BLaER1 (cell line): ENCODE measurements at regions not wholly inside any gene's neighbourhood (a gene's known extent, or its start where the extent isn't known, plus 50 kb on each side); places are given as distances from the start of the nearest gene placed in this dataset.

Experiments used
- H3K27ac ChIP-seq: shearing (Covaris generic); formaldehyde crosslinking; 2 replicates; pipeline ENCODE4 v1.8.1; 2022
- H3K27me3 ChIP-seq: shearing (Covaris generic); formaldehyde crosslinking; 2 replicates; pipeline ENCODE4 v1.8.1; 2022
- H3K36me3 ChIP-seq: shearing (Covaris generic); formaldehyde crosslinking; 2 replicates; pipeline ENCODE4 v1.8.1; 2022
- H3K4me1 ChIP-seq: shearing (Covaris generic); formaldehyde crosslinking; 2 replicates; pipeline ENCODE4 v1.8.1; 2022
- H3K4me2 ChIP-seq: shearing (Covaris generic); formaldehyde crosslinking; 2 replicates; pipeline ENCODE4 v1.8.1; 2022
- H3K4me3 ChIP-seq: shearing (Covaris generic); formaldehyde crosslinking; 2 replicates; pipeline ENCODE4 v1.8.1; 2022
- H3K9ac ChIP-seq: shearing (Covaris generic); formaldehyde crosslinking; 2 replicates; pipeline ENCODE4 v1.8.1; 2022
- H3K9me3 ChIP-seq: shearing (Covaris generic); formaldehyde crosslinking; 2 replicates; pipeline ENCODE4 v1.8.1; 2022
- H4K20me1 ChIP-seq: shearing (Covaris generic); formaldehyde crosslinking; 2 replicates; pipeline ENCODE4 v1.8.1; 2022
- Cebpa-rat ChIP-seq: shearing (Covaris generic); IDR thresholded peaks from 2 replicates; pipeline ENCODE4 v1.8.1; 2022

DNA sequence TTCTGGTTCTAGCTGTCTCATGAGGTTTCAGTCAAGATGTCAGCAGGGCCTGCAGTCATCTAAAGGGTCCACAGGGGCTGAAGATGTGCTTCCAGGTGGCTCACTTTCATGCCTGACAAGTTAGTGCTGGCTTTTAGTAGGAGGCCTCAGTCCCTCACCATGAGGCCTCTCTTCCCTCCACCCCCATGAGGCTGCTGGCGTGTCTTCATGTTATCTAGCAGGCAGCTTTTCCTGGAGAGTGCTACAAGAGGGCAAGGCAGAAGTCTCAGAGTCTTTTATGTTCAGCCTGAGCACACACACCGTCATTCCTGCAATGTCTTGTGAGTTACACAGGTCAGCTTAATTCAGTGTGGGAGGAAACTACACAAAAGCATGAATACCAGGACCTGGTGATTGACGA lies 769.9 kb downstream of the HDGFL1 start:
- Histone ChIP-seq H4K20me1 (no peaks in the 10 kb centered on the region), H3K4me1 (no peaks in the 10 kb centered on the region), H3K36me3 (no peaks in the 10 kb centered on the region), H3K4me3 (no peak overlapping the region), H3K27ac (no peak overlapping the region), H3K4me2 (no peak overlapping the region), H3K27me3 (no peaks in the 10 kb centered on the region), H3K9me3 (no peaks in the 10 kb centered on the region), H3K9ac (no peak overlapping the region)
- no peak for TF ChIP-seq Cebpa-rat

DNA sequence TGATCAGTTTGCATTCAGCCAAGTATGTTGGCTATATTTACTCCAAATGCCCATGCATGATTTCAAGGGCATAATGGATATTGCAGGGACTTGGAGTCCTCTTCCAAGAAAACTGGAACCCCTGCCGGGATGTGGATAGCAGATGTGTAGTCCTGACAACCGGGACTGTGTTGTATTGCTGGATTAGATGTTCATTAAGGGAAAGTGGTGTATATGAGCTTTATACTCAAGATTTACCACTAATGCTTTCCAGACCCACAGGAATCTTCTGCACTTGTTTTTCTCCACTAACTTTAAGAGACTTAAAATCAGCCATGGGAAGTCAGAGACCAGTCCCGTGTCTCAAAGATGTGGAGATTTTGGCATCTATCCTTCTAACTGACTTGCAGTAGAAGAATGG lies 770.9 kb downstream of the HDGFL1 start:
- Histone ChIP-seq H3K4me3 (no peak overlapping the region), H3K4me2 (no peak overlapping the region), H3K9ac (no peak overlapping the region), H3K27ac (no peak overlapping the region), H4K20me1 (no peaks in the 10 kb centered on the region), H3K4me1 (no peaks in the 10 kb centered on the region), H3K9me3 (no peaks in the 10 kb centered on the region), H3K36me3 (no peaks in the 10 kb centered on the region), H3K27me3 (no peaks in the 10 kb centered on the region)
- TF ChIP-seq Cebpa-rat = no peak

DNA sequence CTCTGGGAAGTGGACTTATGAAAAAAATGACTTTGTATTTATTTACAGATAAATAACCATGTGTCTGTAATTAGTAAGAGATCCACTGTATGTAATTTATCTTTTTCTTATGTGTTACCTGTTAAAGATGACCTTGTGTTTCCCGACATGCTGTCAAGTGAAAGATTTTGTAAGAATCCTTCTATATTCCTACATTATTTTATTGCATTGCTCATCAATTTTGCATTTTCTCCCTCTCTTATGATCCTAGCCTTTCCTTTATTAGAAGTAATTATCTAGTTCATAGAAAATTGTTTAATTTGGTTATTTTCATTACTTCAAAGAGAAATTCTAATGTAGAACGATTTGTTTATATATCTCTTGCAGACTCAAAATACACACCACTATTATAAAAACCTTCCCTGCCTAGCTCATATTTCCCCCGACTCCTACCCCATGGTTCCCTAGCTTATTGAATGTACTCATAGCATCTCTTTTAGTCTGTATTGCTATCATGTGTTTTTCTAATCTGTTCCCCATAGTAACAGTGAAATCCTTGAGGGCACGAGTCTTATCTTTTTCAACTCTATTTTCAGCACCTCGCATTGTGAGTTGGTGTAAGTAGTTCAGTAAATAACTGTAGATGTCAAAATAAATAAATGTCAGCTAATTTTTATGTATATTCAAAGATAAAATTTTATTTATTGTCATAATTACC lies 774.4 kb downstream of the HDGFL1 start:
- no peak overlapping the region for H3K27ac ChIP-seq
- H4K20me1 ChIP-seq = no peaks in the 10 kb centered on the region
- H3K4me2 ChIP-seq = no peak overlapping the region
- no peaks in the 10 kb centered on the region for H3K36me3 ChIP-seq
- no peaks in the 10 kb centered on the region for H3K27me3 ChIP-seq
- no peaks in the 10 kb centered on the region for H3K4me1 ChIP-seq
- no peak overlapping the region for H3K9ac ChIP-seq
- no peak overlapping the region for H3K4me3 ChIP-seq
- no peaks in the 10 kb centered on the region for H3K9me3 ChIP-seq
- no peak for TF ChIP-seq Cebpa-rat

DNA sequence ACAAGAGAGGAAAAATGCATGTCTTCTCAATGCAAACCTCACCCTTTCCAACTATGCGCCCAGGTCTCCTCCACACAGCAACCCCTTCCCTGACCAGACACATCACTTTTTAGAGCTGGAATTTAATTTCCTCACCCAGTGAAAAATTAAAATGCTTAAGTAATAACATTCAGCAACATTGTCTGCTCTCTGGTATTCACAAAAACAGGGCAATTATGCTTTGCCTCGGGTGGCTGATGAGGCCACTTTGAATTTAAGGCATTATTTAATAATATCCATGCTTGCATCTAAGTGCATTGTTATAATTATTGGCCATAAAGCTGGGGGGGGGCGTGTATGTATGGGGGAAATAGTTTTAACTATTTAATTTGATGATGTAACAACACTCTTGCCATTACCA lies 777.8 kb upstream of the NRSN1 start:
- Histone ChIP-seq H3K27ac (no peak overlapping the region), H3K9me3 (no peaks in the 10 kb centered on the region)

DNA sequence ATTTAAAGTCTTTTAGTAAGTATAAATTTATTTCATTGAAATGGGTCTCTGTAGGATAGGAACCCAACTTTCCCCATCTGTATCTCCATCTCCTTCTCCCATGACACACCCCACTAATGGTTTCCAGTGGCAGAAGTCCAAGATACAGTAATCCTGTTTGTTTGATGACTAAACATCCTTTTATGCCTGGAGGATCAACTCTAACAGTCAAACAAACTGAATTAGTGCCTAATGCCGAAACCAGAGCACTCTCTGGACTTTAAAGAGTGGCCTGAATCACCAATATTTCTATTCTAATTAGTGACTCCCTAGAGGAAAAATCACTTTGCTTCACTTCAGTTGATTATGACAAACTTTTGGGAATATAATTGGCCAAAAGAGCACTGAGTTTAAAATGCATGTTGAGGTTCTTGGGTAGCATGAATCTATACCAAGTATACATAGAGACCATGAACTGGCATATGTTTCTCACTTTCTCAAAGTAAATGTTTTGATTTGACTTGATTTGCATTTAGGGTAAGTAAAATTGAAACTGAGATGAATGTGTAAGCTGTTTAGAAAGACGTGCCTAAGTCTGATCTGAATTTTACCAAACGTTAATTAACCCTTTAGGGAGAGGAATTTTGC lies 776.4 kb upstream of the NRSN1 start:
- no peak overlapping the region for H3K9ac ChIP-seq

More for the DNA sequence above, 777.8 kb upstream of the NRSN1 start:
- Histone ChIP-seq H3K27me3 (no peaks in the 10 kb centered on the region), H3K4me2 (no peak overlapping the region), H3K4me3 (no peak overlapping the region), H3K9ac (no peak overlapping the region), H3K4me1 (no peaks in the 10 kb centered on the region), H3K36me3 (no peaks in the 10 kb centered on the region), H4K20me1 (no peaks in the 10 kb centered on the region)
- TF ChIP-seq Cebpa-rat = no peak

DNA sequence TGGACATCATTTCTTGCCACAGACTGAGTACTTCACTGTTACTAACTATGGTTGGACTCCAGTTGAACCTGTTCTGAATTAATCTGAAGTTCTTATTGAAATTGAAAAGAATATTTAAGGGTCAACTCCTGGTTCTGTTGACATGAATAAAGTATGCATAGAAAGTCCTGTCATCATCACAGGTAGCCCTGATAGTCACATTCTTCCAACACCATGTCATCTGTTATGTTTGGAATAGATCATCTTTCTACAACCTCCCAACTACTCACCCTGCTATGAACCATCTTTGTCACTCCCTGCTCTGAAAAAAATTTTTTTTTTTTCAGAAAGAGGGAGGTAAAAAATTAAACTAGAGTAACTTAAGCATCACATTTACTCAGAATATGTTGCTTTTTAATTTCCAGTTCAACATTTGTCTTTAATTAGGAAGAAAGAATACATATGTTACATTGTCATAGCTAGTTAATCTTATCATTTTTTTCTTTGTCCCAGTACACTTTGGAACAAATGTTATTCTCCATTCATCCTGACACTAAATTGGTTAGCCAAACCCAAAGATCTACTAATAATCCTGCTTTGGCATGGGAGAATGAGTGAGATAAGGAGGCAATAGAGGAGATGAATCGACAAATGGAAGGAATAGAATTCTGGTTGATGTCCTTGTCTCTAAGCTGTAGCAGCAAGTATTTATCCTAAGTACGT lies 775.1 kb upstream of the NRSN1 start:
- no peaks in the 10 kb centered on the region for H3K27me3 ChIP-seq
- no peak overlapping the region for H3K4me3 ChIP-seq
- H3K9me3 ChIP-seq = no peaks in the 10 kb centered on the region
- no peaks in the 10 kb centered on the region for H3K36me3 ChIP-seq
- no peaks in the 10 kb centered on the region for H3K4me1 ChIP-seq
- TF ChIP-seq Cebpa-rat = no peak
- no peak overlapping the region for H3K9ac ChIP-seq
- H3K4me2 ChIP-seq = no peak overlapping the region
- H3K27ac ChIP-seq = no peak overlapping the region
- no peaks in the 10 kb centered on the region for H4K20me1 ChIP-seq

More for the DNA sequence above, 776.4 kb upstream of the NRSN1 start:
- H3K4me1 ChIP-seq = no peaks in the 10 kb centered on the region
- no peak overlapping the region for H3K4me2 ChIP-seq
- no peak for TF ChIP-seq Cebpa-rat
- H3K27me3 ChIP-seq = no peaks in the 10 kb centered on the region
- no peak overlapping the region for H3K27ac ChIP-seq
- no peaks in the 10 kb centered on the region for H4K20me1 ChIP-seq
- H3K36me3 ChIP-seq = no peaks in the 10 kb centered on the region
- no peak overlapping the region for H3K4me3 ChIP-seq
- H3K9me3 ChIP-seq = no peaks in the 10 kb centered on the region

DNA sequence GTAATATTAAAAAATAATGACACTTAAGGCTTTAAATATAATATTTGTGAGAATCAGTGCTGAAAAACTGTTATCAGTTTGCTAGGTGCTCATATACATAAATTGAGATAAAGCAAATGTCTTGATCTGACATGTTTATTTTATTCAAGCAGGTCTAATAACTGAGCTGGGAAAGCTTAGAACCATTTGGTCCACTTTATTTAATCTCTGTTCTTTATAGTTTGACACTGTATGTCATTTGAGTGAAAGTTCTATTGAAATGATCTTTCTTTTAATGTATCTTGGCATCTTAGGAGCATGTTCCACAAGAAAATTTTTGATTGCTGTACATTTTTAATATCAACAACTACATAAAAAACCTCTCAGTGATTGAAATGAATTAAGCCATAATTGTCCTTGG lies 772.0 kb upstream of the NRSN1 start:
- Histone ChIP-seq H4K20me1 (no peaks in the 10 kb centered on the region), H3K4me1 (no peaks in the 10 kb centered on the region), H3K4me3 (no peak overlapping the region), H3K27ac (no peak overlapping the region), H3K27me3 (no peaks in the 10 kb centered on the region), H3K36me3 (no peaks in the 10 kb centered on the region), H3K4me2 (no peak overlapping the region), H3K9ac (no peak overlapping the region), H3K9me3 (no peaks in the 10 kb centered on the region)
- no peak for TF ChIP-seq Cebpa-rat

DNA sequence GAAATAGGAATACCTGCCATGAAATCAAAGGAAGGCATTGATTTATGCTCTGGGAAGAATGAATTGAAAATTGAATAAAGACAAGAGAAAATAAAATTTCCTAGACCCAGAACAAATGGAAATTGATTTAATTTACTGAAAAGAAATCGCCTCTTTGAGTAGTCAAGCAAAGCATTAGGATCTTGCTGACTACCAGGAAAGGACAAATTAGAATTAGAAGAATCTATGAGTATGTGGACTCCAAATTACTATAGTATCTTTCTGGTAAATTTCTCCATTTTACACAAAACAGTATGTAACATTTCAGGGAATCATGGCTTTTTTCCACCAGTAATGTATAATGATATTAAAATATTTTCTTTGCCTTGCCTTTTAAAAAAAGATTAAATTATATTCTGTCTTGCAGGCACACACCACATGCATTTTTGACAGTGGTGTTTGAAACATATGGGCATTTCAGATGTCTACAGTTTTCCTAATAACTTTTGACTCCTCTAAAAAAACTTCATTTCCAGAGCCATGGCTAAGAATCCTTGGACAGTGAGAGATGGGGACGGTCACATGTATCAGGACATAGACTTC lies 768.7 kb upstream of the NRSN1 start:
- H3K27ac ChIP-seq = no peak overlapping the region
- no peaks in the 10 kb centered on the region for H3K9me3 ChIP-seq
- no peaks in the 10 kb centered on the region for H3K4me1 ChIP-seq
- no peaks in the 10 kb centered on the region for H3K27me3 ChIP-seq
- no peaks in the 10 kb centered on the region for H4K20me1 ChIP-seq
- no peak for TF ChIP-seq Cebpa-rat
- H3K36me3 ChIP-seq = no peaks in the 10 kb centered on the region
- H3K9ac ChIP-seq = no peak overlapping the region
- no peak overlapping the region for H3K4me3 ChIP-seq
- H3K4me2 ChIP-seq = no peak overlapping the region

DNA sequence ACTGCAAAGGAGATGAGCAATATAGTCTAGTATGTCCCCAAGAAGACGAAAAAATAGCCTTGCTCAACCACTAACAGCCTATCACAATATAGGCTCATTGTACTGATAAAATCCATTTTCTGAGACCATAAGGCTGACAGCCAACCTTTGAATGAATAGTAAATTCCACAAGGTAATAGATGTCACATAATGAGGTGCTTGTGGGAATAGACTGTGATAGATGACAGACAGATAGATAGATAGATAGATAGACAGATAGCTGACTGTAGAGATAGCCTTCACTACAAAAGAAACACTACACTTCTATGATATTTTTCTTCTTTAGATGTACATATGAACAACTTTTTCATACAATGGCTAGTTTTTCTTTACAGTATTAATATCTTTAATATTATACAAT lies 760.3 kb upstream of the NRSN1 start:
- H3K4me1 ChIP-seq = no peaks in the 10 kb centered on the region
- H3K27me3 ChIP-seq = no peaks in the 10 kb centered on the region
- no peak overlapping the region for H3K9ac ChIP-seq
- peaks cover 6% of the 10 kb centered on the region; the same call in 1 of the 2 replicates for H3K9me3 ChIP-seq
- no peak overlapping the region for H3K4me3 ChIP-seq
- no peak overlapping the region for H3K27ac ChIP-seq
- no peak overlapping the region for H3K4me2 ChIP-seq
- H3K36me3 ChIP-seq = no peaks in the 10 kb centered on the region
- H4K20me1 ChIP-seq = no peaks in the 10 kb centered on the region
- no peak for TF ChIP-seq Cebpa-rat

DNA sequence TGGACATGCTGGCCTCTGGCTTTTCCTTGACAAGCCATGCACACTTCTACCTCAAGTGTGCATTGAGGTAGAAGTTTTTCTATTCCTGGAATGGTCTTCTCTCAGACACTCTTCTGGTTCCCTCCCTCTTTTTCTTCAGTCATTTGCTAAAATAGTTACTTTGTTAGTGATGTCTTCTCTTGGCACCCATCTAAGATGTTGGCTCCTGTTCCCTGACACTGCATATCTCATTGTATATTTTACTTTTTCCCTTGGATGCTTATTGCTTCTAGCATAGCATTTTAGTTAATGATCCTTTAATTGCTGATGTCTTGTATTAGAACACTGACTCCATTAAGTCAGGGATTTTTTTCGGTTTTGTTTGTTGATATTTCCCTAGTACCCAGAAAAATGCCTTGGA lies 758.7 kb upstream of the NRSN1 start:
- Histone ChIP-seq H3K27ac (no peak overlapping the region), H3K4me2 (no peak overlapping the region), H3K36me3 (no peaks in the 10 kb centered on the region), H3K4me1 (no peaks in the 10 kb centered on the region), H4K20me1 (no peaks in the 10 kb centered on the region), H3K9ac (no peak overlapping the region), H3K4me3 (no peak overlapping the region), H3K27me3 (no peaks in the 10 kb centered on the region), H3K9me3 (peaks cover 6% of the 10 kb centered on the region; the same call in 1 of the 2 replicates)
- TF ChIP-seq Cebpa-rat = no peak
